ENCODE measurements at regions not wholly inside any gene's neighbourhood (a gene's known extent, or its start where the extent isn't known, plus 50 kb on each side); places are given as distances from the start of the nearest gene placed in this dataset.

DNA sequence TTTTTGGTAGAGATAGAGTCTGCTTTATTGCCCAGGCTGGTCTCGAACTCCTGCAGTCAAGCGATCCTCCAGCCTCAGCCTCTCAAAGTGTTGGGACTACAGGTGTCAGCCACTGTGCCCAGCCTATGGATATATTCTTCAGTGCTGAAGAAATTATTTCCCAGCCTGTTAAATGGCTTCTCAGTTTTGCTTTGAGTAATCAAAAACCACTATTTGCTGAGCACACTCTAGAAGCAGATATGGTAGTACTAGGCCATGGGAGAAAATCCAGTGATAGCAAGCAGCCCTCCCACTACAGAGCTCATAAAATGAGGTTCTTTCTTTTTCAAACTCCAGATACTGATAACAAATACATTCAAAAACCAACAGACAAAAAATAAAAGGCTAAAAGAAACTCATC lies 80.6 kb upstream of the CLDN10 start (continued):
- TF ChIP-seq, protein P1, sequence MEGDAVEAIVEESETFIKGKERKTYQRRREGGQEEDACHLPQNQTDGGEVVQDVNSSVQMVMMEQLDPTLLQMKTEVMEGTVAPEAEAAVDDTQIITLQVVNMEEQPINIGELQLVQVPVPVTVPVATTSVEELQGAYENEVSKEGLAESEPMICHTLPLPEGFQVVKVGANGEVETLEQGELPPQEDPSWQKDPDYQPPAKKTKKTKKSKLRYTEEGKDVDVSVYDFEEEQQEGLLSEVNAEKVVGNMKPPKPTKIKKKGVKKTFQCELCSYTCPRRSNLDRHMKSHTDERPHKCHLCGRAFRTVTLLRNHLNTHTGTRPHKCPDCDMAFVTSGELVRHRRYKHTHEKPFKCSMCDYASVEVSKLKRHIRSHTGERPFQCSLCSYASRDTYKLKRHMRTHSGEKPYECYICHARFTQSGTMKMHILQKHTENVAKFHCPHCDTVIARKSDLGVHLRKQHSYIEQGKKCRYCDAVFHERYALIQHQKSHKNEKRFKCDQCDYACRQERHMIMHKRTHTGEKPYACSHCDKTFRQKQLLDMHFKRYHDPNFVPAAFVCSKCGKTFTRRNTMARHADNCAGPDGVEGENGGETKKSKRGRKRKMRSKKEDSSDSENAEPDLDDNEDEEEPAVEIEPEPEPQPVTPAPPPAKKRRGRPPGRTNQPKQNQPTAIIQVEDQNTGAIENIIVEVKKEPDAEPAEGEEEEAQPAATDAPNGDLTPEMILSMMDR (IDR thresholded peaks at IDR 0.05; ENCODE audit: low read depth, low read length, missing input control): no peak
- TF ChIP-seq TAF1 (conservative IDR thresholded peaks at IDR 0.05): no peak
- no peak for TF ChIP-seq EGR1 (IDR thresholded peaks at IDR 0.05; ENCODE audit: low read depth in 2 of 2)
- no peak for TF ChIP-seq JUND (IDR thresholded peaks at IDR 0.05)
- no peak for TF ChIP-seq ATF3 (IDR thresholded peaks at IDR 0.05)
- no peak for TF ChIP-seq ZBTB33 (IDR thresholded peaks at IDR 0.05)

- Histone ChIP-seq H3K36me3 (ENCODE audit: control insufficient read depth in 4 of 4, insufficient read depth in 3 of 4, low read depth in 1 of 4, low read length in 3 of 4) (no peaks in the 10 kb centered on the region), H3K9ac (ENCODE audit: low read depth in 1 of 2, low read length in 2 of 2) (no peak overlapping the region), H3K27me3 (ENCODE audit: control insufficient read depth in 4 of 4, insufficient read depth in 4 of 4, low read length in 3 of 4) (no peaks in the 10 kb centered on the region), H3K4me3 (ENCODE audit: low read depth in 1 of 3, low read length in 3 of 3) (no peak overlapping the region), H3K9me3 (ENCODE audit: control insufficient read depth in 4 of 4, low read length in 3 of 4) (peaks cover 0 to 2% (median 0%) of the 10 kb centered on the region in 4 donors), H3K27ac (ENCODE audit: low read depth in 1 of 2, low read length in 2 of 2) (no peak overlapping the region), H3K4me1 (ENCODE audit: control insufficient read depth in 4 of 4, insufficient read depth in 4 of 4, low read length in 3 of 4) (peaks cover 0 to 3% (median 2%) of the 10 kb centered on the region in 4 donors)
- no peak for DNase-seq (ENCODE audit: low spot score)
- TF ChIP-seq HNF4G (IDR thresholded peaks at IDR 0.05): no peak
- TF ChIP-seq RAD21 (IDR thresholded peaks at IDR 0.05): no peak
- no peak for TF ChIP-seq JUND (IDR thresholded peaks at IDR 0.05)
- TF ChIP-seq TAF1 (conservative IDR thresholded peaks at IDR 0.05): no peak
- TF ChIP-seq YY1 (IDR thresholded peaks at IDR 0.05): no peak
- no peak for TF ChIP-seq ATF3 (IDR thresholded peaks at IDR 0.05)
- no peak for TF ChIP-seq EGR1 (IDR thresholded peaks at IDR 0.05; ENCODE audit: low read depth in 2 of 2)
- TF ChIP-seq GABPA (IDR thresholded peaks at IDR 0.05 in 1 of 2, conservative IDR thresholded peaks at IDR 0.05 in 1 of 2): no peak
- TF ChIP-seq REST (IDR thresholded peaks at IDR 0.05): no peak
- WGBS: 73% methylated on average over 3 of the region's 3 CpGs
Observed at GRCh38 chr13:95474992-95475391, 77.5 kb upstream of the CLDN10 start.

DNA sequence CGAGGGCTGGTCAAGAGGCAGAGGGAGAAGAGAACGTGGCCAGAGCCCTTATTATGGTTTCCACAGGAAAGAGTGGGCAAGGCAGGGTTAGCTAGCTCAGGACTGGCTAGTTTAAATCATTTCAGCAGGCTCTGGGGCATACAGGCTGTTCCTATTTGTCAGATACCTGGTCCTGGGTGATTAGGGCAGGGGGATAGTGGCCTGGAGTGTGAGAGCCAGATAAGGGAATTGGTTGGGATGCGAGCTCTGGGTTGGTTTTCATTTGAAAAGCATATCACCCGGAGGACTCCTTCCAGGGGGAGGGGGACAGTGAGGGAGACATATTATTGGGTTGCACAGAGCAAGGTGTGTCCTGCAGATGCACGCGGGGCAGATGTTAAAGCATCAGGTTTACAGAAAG lies 75.3 kb upstream of the CLDN10 start:
- WGBS: 80% methylated on average over 6 of the region's 6 CpGs
- Histone ChIP-seq H3K36me3 (ENCODE audit: control insufficient read depth in 4 of 4, insufficient read depth in 3 of 4, low read depth in 1 of 4, low read length in 3 of 4) (no peaks in the 10 kb centered on the region), H3K27ac (ENCODE audit: low read depth in 1 of 2, low read length in 2 of 2) (no peak overlapping the region), H3K4me3 (ENCODE audit: low read depth in 1 of 3, low read length in 3 of 3) (no peak overlapping the region), H3K9me3 (ENCODE audit: control insufficient read depth in 4 of 4, low read length in 3 of 4) (peaks cover 0 to 2% (median 0%) of the 10 kb centered on the region in 4 donors), H3K9ac (ENCODE audit: low read depth in 1 of 2, low read length in 2 of 2) (no peak overlapping the region), H3K27me3 (ENCODE audit: control insufficient read depth in 4 of 4, insufficient read depth in 4 of 4, low read length in 3 of 4) (no peaks in the 10 kb centered on the region), H3K4me1 (ENCODE audit: control insufficient read depth in 4 of 4, insufficient read depth in 4 of 4, low read length in 3 of 4) (peaks cover 0 to 3% (median 2%) of the 10 kb centered on the region in 4 donors)
- TF ChIP-seq FOXA2 (IDR thresholded peaks at IDR 0.05): no peak
- no peak for TF ChIP-seq RAD21 (IDR thresholded peaks at IDR 0.05)
- TF ChIP-seq TAF1 (conservative IDR thresholded peaks at IDR 0.05): no peak
- TF ChIP-seq SP1 (IDR thresholded peaks at IDR 0.05): no peak
- TF ChIP-seq, protein P1 (IDR thresholded peaks at IDR 0.05; ENCODE audit: low read depth, low read length, missing input control): no peak
- TF ChIP-seq JUND (IDR thresholded peaks at IDR 0.05): no peak
- TF ChIP-seq GABPA (IDR thresholded peaks at IDR 0.05 in 1 of 2, conservative IDR thresholded peaks at IDR 0.05 in 1 of 2): no peak
- no peak for TF ChIP-seq ATF3 (IDR thresholded peaks at IDR 0.05)
- TF ChIP-seq MAX (IDR thresholded peaks at IDR 0.05): no peak
- no peak for TF ChIP-seq YY1 (IDR thresholded peaks at IDR 0.05)
- no peak for DNase-seq (ENCODE audit: low spot score)

All from liver (tissue), 8 donors.